A673 (cell line): ENCODE measurements at regions not wholly inside any gene's neighbourhood (a gene's known extent, or its start where the extent isn't known, plus 50 kb on each side); places are given as distances from the start of the nearest gene placed in this dataset.

Source experiments
- BruUV-seq: library from RNA; stranded (reverse); fragments of 400-500 nt; replicated peaks from 2 replicates; lab custom pipeline; 2021; lab: Mats Ljungman, UMichigan
- CTCF ChIA-PET: fragments of 300-600 bp; sonication (Branson Sonifier 250); formaldehyde crosslinking; loops from one replicate; lab custom pipeline; 2022; ENCODE audit warnings: antibody characterized with exemption; lab: Charles Lee
- POLR2A ChIA-PET: fragments of 300-600 bp; sonication (Branson Sonifier 250); formaldehyde crosslinking; loops from one replicate; lab custom pipeline; 2022; ENCODE audit warnings: antibody characterized with exemption; ENCODE audit not compliant: low non-redundant PET; lab: Charles Lee
- DNase-seq: peaks from one replicate; pipeline ENCODE4 v3.0.0-alpha.2; 2015; ENCODE audit warnings: low spot score
- H3K27ac ChIP-seq: fragments of 200-600 bp; sonication (generic); 2 replicates; pipeline ENCODE4 v1.5.1; 2016; ENCODE audit warnings: mixed run types, low read depth, mild to moderate bottlenecking, mixed read lengths, antibody characterized with exemption, low read length; ENCODE audit not compliant: poor library complexity, severe bottlenecking
- H3K27me3 ChIP-seq: fragments of 200-600 bp; sonication (generic); replicated peaks from 2 replicates; pipeline ENCODE4 v1.6.1; 2017; ENCODE audit warnings: mixed run types, low read depth, mild to moderate bottlenecking, mixed read lengths, antibody characterized with exemption, low read length; ENCODE audit not compliant: insufficient read depth, poor library complexity
- H3K36me3 ChIP-seq: fragments of 200-600 bp; sonication (generic); 2 replicates; pipeline ENCODE4 v1.6.1; 2016; ENCODE audit warnings: mixed run types, mild to moderate bottlenecking, mixed read lengths, antibody characterized with exemption, low read length; ENCODE audit not compliant: insufficient read depth, poor library complexity, severe bottlenecking
- H3K4me1 ChIP-seq: fragments of 200-600 bp; sonication (generic); 2 replicates; pipeline ENCODE4 v1.6.1; 2017; ENCODE audit warnings: mixed run types, mild to moderate bottlenecking, mixed read lengths, antibody characterized with exemption, low read length; ENCODE audit not compliant: insufficient read depth, poor library complexity, severe bottlenecking
- H3K4me3 ChIP-seq: fragments of 200-600 bp; sonication (generic); 2 replicates; pipeline ENCODE4 v1.5.1; 2016; ENCODE audit warnings: low read depth, mixed run types, mild to moderate bottlenecking, mixed read lengths, low read length; ENCODE audit not compliant: poor library complexity, severe bottlenecking
- H3K9me3 ChIP-seq: fragments of 200-600 bp; sonication (generic); 2 replicates; pipeline ENCODE4 v1.6.1; 2016; ENCODE audit warnings: mixed run types, low read depth, mild to moderate bottlenecking, mixed read lengths, antibody characterized with exemption, low read length; ENCODE audit not compliant: poor library complexity, severe bottlenecking
- EZH2 ChIP-seq: fragments of 200-600 bp; sonication (generic); IDR thresholded peaks from 2 replicates; pipeline ENCODE4 v1.6.1; 2017; ENCODE audit warnings: borderline replicate concordance, low read depth, mild to moderate bottlenecking, mixed read lengths, antibody characterized with exemption, low read length; ENCODE audit not compliant: poor library complexity, severe bottlenecking
- intact Hi-C: fragments of 100-400 bp; cut with micrococcal nuclease; formaldehyde crosslinking; loops from one replicate; pipeline ENCODE4 v1.10.0; 2022; ENCODE audit not compliant: unreplicated experiment
- TF ChIP-seq, protein P1 (sequence below): fragments of 300-800, 200-600 bp; sonication (generic); conservative IDR thresholded peaks from 2 replicates; pipeline ENCODE4 v1.5.1; 2017; ENCODE audit warnings: low read depth, mild to moderate bottlenecking, antibody characterized with exemption, low read length, moderate library complexity, mixed read lengths

- POLR2A ChIA-PET: no interaction called here
- DNase-seq: no peak
Measured at GRCh38 chr3:25086721-25087120, 341.3 kb upstream of the RARB start.

DNA sequence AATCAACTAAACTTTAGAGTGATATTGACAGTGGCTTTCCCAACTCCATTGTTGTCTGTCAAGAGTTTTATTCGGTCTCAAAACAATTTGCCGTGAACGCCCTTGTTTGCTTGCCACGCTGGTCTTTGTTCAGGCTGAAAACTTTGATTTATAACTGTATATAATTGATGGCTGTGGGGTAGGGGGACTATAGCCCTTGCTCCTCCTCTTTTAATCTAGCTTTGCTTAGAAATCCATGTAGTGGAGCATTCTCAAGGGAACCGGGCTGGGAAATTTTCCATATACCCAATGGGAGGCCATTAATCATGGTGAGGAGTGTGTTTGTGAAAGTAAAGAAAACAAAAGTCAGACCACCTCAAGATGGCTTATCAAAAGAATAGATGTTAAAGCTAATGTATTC lies 339.8 kb upstream of the RARB start:
- Histone ChIP-seq H3K27me3 (peaks cover 38% of the 10 kb centered on the region), H3K36me3 (no peaks in the 10 kb centered on the region), H3K4me1 (no peaks in the 10 kb centered on the region), H3K27ac (no peak overlapping the region), H3K4me3 (no peak overlapping the region), H3K9me3 (no peaks in the 10 kb centered on the region)
- TF ChIP-seq EZH2: no peak
- TF ChIP-seq, protein P1, sequence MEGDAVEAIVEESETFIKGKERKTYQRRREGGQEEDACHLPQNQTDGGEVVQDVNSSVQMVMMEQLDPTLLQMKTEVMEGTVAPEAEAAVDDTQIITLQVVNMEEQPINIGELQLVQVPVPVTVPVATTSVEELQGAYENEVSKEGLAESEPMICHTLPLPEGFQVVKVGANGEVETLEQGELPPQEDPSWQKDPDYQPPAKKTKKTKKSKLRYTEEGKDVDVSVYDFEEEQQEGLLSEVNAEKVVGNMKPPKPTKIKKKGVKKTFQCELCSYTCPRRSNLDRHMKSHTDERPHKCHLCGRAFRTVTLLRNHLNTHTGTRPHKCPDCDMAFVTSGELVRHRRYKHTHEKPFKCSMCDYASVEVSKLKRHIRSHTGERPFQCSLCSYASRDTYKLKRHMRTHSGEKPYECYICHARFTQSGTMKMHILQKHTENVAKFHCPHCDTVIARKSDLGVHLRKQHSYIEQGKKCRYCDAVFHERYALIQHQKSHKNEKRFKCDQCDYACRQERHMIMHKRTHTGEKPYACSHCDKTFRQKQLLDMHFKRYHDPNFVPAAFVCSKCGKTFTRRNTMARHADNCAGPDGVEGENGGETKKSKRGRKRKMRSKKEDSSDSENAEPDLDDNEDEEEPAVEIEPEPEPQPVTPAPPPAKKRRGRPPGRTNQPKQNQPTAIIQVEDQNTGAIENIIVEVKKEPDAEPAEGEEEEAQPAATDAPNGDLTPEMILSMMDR: no peak
- POLR2A ChIA-PET: no interaction called here
- DNase-seq: peak; percentile 15
- BruUV-seq: no TSS peak
- CTCF ChIA-PET: no interaction called here
- intact Hi-C loops: no loop called here

More at GRCh38 chr3:25086721-25087120, 341.3 kb upstream of the RARB start:
- H3K4me3 ChIP-seq: no peak overlapping the region
- no peaks in the 10 kb centered on the region for H3K9me3 ChIP-seq
- intact Hi-C loops: no loop called here
- H3K27me3 ChIP-seq: peaks cover 25% of the 10 kb centered on the region
- no TSS peak for BruUV-seq
- TF ChIP-seq, protein P1: no peak
- TF ChIP-seq EZH2: no peak
- H3K27ac ChIP-seq: no peak overlapping the region
- H3K4me1 ChIP-seq: no peaks in the 10 kb centered on the region
- CTCF ChIA-PET: no interaction called here
- H3K36me3 ChIP-seq: no peaks in the 10 kb centered on the region

- intact Hi-C loops: loop anchor here (10.0 kb wide), 1 partner anchor 504 kb away; no protein-coding TSS in a partner anchor
- Histone ChIP-seq H3K27ac (no peak overlapping the region), H3K36me3 (no peaks in the 10 kb centered on the region), H3K27me3 (peaks cover 41% of the 10 kb centered on the region), H3K9me3 (no peaks in the 10 kb centered on the region), H3K4me3 (no peak overlapping the region), H3K4me1 (no peaks in the 10 kb centered on the region)
- TF ChIP-seq EZH2: no peak
- POLR2A ChIA-PET: no interaction called here
- CTCF ChIA-PET: no interaction called here
- no TSS peak for BruUV-seq
- DNase-seq: no peak
Measured at GRCh38 chr3:25090698-25091453, 337.2 kb upstream of the RARB start.
